ENCODE measurements at regions not wholly inside any gene's neighbourhood (a gene's known extent, or its start where the extent isn't known, plus 50 kb on each side); places are given as distances from the start of the nearest gene placed in this dataset.

GRCh38 chr3:65230261-65231139 is 542.7 kb upstream of the ADAMTS9 start:
- Histone ChIP-seq H3K79me2 (replicated peaks; ENCODE audit: insufficient read depth) (no peaks in the 10 kb centered on the region), H3K27me3 (ENCODE audit: insufficient read depth) (no peaks in the 10 kb centered on the region), H3K36me3 (ENCODE audit: insufficient read depth) (no peaks in the 10 kb centered on the region), H3K4me1 (ENCODE audit: insufficient read depth) (no peaks in the 10 kb centered on the region), H4K20me1 (replicated peaks; ENCODE audit: insufficient read depth) (no peaks in the 10 kb centered on the region), H3K4me3 (no peak overlapping the region), H3F3A (replicated peaks; ENCODE audit: low read depth) (no peaks in the 10 kb centered on the region), H3K27ac (ENCODE audit: low read depth) (no peak overlapping the region), H2AFZ (peak overlapping the region; percentile 72), H3K4me2 (no peak overlapping the region), H3K9me2 (ENCODE audit: insufficient read depth) (no peaks in the 10 kb centered on the region)
- H3K27ac Mint-ChIP-seq, result no peak overlapping the region
- H3K4me3 Mint-ChIP-seq, result no peak overlapping the region
- ATAC-seq (no peak), DNase-seq (ENCODE audit: low spot score) (no peak)
- H3K4me1 Mint-ChIP-seq, result no peaks in the 10 kb centered on the region
- H3K36me3 Mint-ChIP-seq (ENCODE audit: low read depth), result no peaks in the 10 kb centered on the region
- no peaks in the 10 kb centered on the region for H3K27me3 Mint-ChIP-seq (ENCODE audit: insufficient read depth, low read depth, poor library complexity)
- no peaks in the 10 kb centered on the region for H3K9me3 Mint-ChIP-seq
- TF ChIP-seq NANOG (IDR thresholded peaks at IDR 0.05; ENCODE audit: borderline replicate concordance) (no peak), STAT1 (IDR thresholded peaks at IDR 0.05; ENCODE audit: unreplicated experiment) (no peak), ZNF462 (CRISPR knock-in tag; IDR thresholded peaks at IDR 0.05) (no peak), ZNF114 (CRISPR knock-in tag; IDR thresholded peaks at IDR 0.05) (no peak), ZNF331 (CRISPR knock-in tag; IDR thresholded peaks at IDR 0.05; ENCODE audit: low read depth) (no peak), EZH2 (IDR thresholded peaks at IDR 0.05; ENCODE audit: low read depth, unreplicated experiment) (no peak), ETS1 (IDR thresholded peaks at IDR 0.05) (no peak), EZH2phosphoT487 (IDR thresholded peaks at IDR 0.05; ENCODE audit: unreplicated experiment) (no peak), JUNB (IDR thresholded peaks at IDR 0.05; ENCODE audit: unreplicated experiment) (no peak), CTCF (conservative IDR thresholded peaks at IDR 0.05; ENCODE audit: low read depth in 2 of 2) (no peak), CREB1 (CRISPR knock-in tag; IDR thresholded peaks at IDR 0.05; ENCODE audit: low read depth) (no peak), REST (IDR thresholded peaks at IDR 0.05; ENCODE audit: unreplicated experiment) (no peak), POLR2AphosphoS5 (IDR thresholded peaks at IDR 0.05; ENCODE audit: low read depth) (no peak)
